Caki2 (cell line): ENCODE measurements at regions not wholly inside any gene's neighbourhood (a gene's known extent, or its start where the extent isn't known, plus 50 kb on each side); places are given as distances from the start of the nearest gene placed in this dataset.
"Not testable (repeated sequence)": the region's sequence is repeated elsewhere in the genome, so short reads cannot be mapped to it uniquely, and the experiment has no call there.

ENCODE experiments used
- DNase-seq: peaks from one replicate; pipeline ENCODE4 v3.0.0-alpha.2; 2015; ENCODE audit warnings: low read depth
- in situ Hi-C: cut with HindIII; loops from 2 replicates; pipeline ENCODE4 v1.10.0; 2016; ENCODE audit warnings: low sequenced_read_pairs, low pct_unique_long_range_greater_than_20kb, mixed read lengths

- in situ Hi-C loops, result no loop called here
- no peak for DNase-seq
Measured at GRCh38 chr3:20984594-20985205, 766.3 kb downstream of the ZNF385D start.

- in situ Hi-C loops, result no loop called here
- DNase-seq, result no peak
Measured at GRCh38 chr3:20975188-20975651, 775.8 kb downstream of the ZNF385D start.

- no peak for DNase-seq
Measured at GRCh38 chr3:20974396-20974795, 776.6 kb downstream of the ZNF385D start.

GRCh38 chr3:20970807-20971206 lies 780.2 kb downstream of the ZNF385D start:
- in situ Hi-C loops, DNase-seq: not testable (repeated sequence)

More at GRCh38 chr3:20974396-20974795, 776.6 kb downstream of the ZNF385D start:
- in situ Hi-C loops, result no loop called here

- in situ Hi-C loops, DNase-seq: not testable (repeated sequence)
Measured at GRCh38 chr3:20967485-20967884, 781.5 kb upstream of the SGO1 start.

- no peak for DNase-seq
- in situ Hi-C loops, result no loop called here
Measured at GRCh38 chr3:20958161-20958560, 772.2 kb upstream of the SGO1 start.

GRCh38 chr3:20945892-20946291 lies 759.9 kb upstream of the SGO1 start:
- in situ Hi-C loops, result no loop called here
- no peak for DNase-seq

- in situ Hi-C loops, result no loop called here
- no peak for DNase-seq
Measured at GRCh38 chr3:20935791-20936190, 749.8 kb upstream of the SGO1 start.

GRCh38 chr3:20931834-20932233 lies 745.8 kb upstream of the SGO1 start:
- in situ Hi-C loops, result no loop called here
- DNase-seq, result no peak

GRCh38 chr3:20930034-20930433 lies 744.0 kb upstream of the SGO1 start:
- in situ Hi-C loops, result no loop called here
- peak; percentile 5 for DNase-seq

GRCh38 chr3:20924646-20925385 lies 738.8 kb upstream of the SGO1 start:
- DNase-seq, result no peak
- in situ Hi-C loops, result no loop called here

- in situ Hi-C loops, DNase-seq: not testable (repeated sequence)
Measured at GRCh38 chr3:20921112-20921511, 735.1 kb upstream of the SGO1 start.

GRCh38 chr3:20916951-20917606 lies 731.1 kb upstream of the SGO1 start:
- in situ Hi-C loops, result no loop called here
- DNase-seq, result no peak

GRCh38 chr3:20914310-20914709 lies 728.3 kb upstream of the SGO1 start:
- DNase-seq, result no peak
- in situ Hi-C loops, result no loop called here

GRCh38 chr3:20912406-20912805 lies 726.4 kb upstream of the SGO1 start:
- DNase-seq, result no peak
- in situ Hi-C loops, result no loop called here

- in situ Hi-C loops, result no loop called here
Measured at GRCh38 chr3:20909511-20909910, 723.5 kb upstream of the SGO1 start.

GRCh38 chr3:20905210-20905805 lies 719.3 kb upstream of the SGO1 start:
- DNase-seq, result no peak
- in situ Hi-C loops, result no loop called here

More at GRCh38 chr3:20909511-20909910, 723.5 kb upstream of the SGO1 start:
- no peak for DNase-seq

GRCh38 chr3:20904671-20905070 lies 718.7 kb upstream of the SGO1 start:
- in situ Hi-C loops, result no loop called here
- no peak for DNase-seq

- in situ Hi-C loops, result no loop called here
- no peak for DNase-seq
Measured at GRCh38 chr3:20898962-20899361, 713.0 kb upstream of the SGO1 start.
